Keratinocyte (primary cell): ENCODE measurements at regions not wholly inside any gene's neighbourhood (a gene's known extent, or its start where the extent isn't known, plus 50 kb on each side); places are given as distances from the start of the nearest gene placed in this dataset.

Source experiments
- DNase-seq: peaks from one replicate; pipeline ENCODE4 v3.0.0-alpha.2; 2011; ENCODE audit warnings: low read depth, missing footprints, low spot score
- FAIRE-seq: peaks from 2 replicates; lab custom pipeline; 2011; peaks lifted over from hg19 to GRCh38; lab: Jason Lieb, UNC
- H2AFZ ChIP-seq: 2 replicates; pipeline ENCODE4 v1.6.0; 2012; ENCODE audit warnings: low read length, control low read depth, inconsistent platforms; ENCODE audit not compliant: control insufficient read depth
- H3K27ac ChIP-seq: 2 replicates; pipeline ENCODE4 v1.5.1; 2011; ENCODE audit warnings: low read length; ENCODE audit not compliant: control insufficient read depth, insufficient read depth
- H3K27me3 ChIP-seq: 3 replicates; pipeline ENCODE4 v1.6.0; 2011; ENCODE audit warnings: low read length; ENCODE audit not compliant: control insufficient read depth, insufficient read depth; ENCODE audit errors: extremely low read depth
- H3K36me3 ChIP-seq, 2 experiments: 2 replicates in 1 of 2; 3 replicates in 1 of 2; pipeline ENCODE4 v1.5.1; 2011; ENCODE audit warnings: low read length in 2 of 2, mild to moderate bottlenecking in 1 of 2; ENCODE audit not compliant: control insufficient read depth in 2 of 2, insufficient read depth in 2 of 2; ENCODE audit errors: extremely low read depth in 1 of 2
- H3K4me1 ChIP-seq: 3 replicates; pipeline ENCODE4 v1.5.1; 2011; ENCODE audit warnings: low read length; ENCODE audit not compliant: control insufficient read depth, insufficient read depth; ENCODE audit errors: extremely low read depth
- H3K4me2 ChIP-seq: 3 replicates; pipeline ENCODE4 v1.6.0; 2011; ENCODE audit warnings: low read depth, low read length; ENCODE audit not compliant: control insufficient read depth, insufficient read depth; ENCODE audit errors: extremely low read depth
- H3K4me3 ChIP-seq, 3 experiments: fragments of 200-600 bp in 1 of 3; sonication (generic) in 1 of 3; 2 replicates in 2 of 3; 3 replicates in 1 of 3; pipeline ENCODE4 v1.5.1; 2011 to 2016; ENCODE audit warnings: low read length in 3 of 3, mild to moderate bottlenecking in 3 of 3, control low read depth in 2 of 3, inconsistent platforms in 1 of 3, low read depth in 1 of 3, mixed read lengths in 1 of 3, mixed run types in 1 of 3, moderate library complexity in 1 of 3; ENCODE audit not compliant: control insufficient read depth in 2 of 3, insufficient read depth in 2 of 3; ENCODE audit errors: extremely low read depth in 1 of 3
- H3K79me2 ChIP-seq: 2 replicates; pipeline ENCODE4 v1.6.0; 2012; ENCODE audit warnings: low read length; ENCODE audit not compliant: control insufficient read depth, insufficient read depth
- H3K9ac ChIP-seq: 3 replicates; pipeline ENCODE4 v1.6.0; 2011; ENCODE audit warnings: low read length; ENCODE audit not compliant: control insufficient read depth, insufficient read depth; ENCODE audit errors: extremely low read depth
- H3K9me1 ChIP-seq: 3 replicates; pipeline ENCODE4 v1.6.0; 2011; ENCODE audit warnings: low read length; ENCODE audit not compliant: control insufficient read depth, insufficient read depth; ENCODE audit errors: extremely low read depth
- H3K9me3 ChIP-seq: 2 replicates; pipeline ENCODE4 v1.5.1; 2012; ENCODE audit warnings: low read depth, low read length; ENCODE audit not compliant: control insufficient read depth
- H4K20me1 ChIP-seq: 3 replicates; pipeline ENCODE4 v1.6.0; 2011; ENCODE audit warnings: low read length; ENCODE audit not compliant: control insufficient read depth, insufficient read depth; ENCODE audit errors: extremely low read depth
- EZH2 ChIP-seq: IDR thresholded peaks from one replicate; pipeline ENCODE4 v1.6.1; 2012; ENCODE audit warnings: inconsistent platforms, mild to moderate bottlenecking, low read length, moderate library complexity
- dilution Hi-C: fragments of 300-500 bp; cut with MboI; formaldehyde crosslinking; loops from one replicate; pipeline ENCODE4 v1.7.0; 2020; ENCODE audit warnings: low sequenced_read_pairs; ENCODE audit not compliant: extremely low pct_ligation_motif_present
- TF ChIP-seq, protein P1 (sequence below), 3 experiments: IDR thresholded peaks in 1 of 3; conservative IDR thresholded peaks in 1 of 3; optimal IDR thresholded peaks in 1 of 3; 2 replicates in 2 of 3; 3 replicates in 1 of 3; pipeline versions ENCODE3 to v1.5.1; 2011; ENCODE audit warnings: low read length in 3 of 3, mild to moderate bottlenecking in 3 of 3, moderate library complexity in 2 of 3, control low read depth in 1 of 3, inconsistent platforms in 1 of 3; ENCODE audit not compliant: insufficient read depth in 2 of 3; ENCODE audit errors: extremely low read depth in 1 of 3

GRCh38 chr9:93826209-93826608, 128.9 kb downstream of the BARX1 start:
- TF ChIP-seq EZH2 = no peak
- TF ChIP-seq, protein P1, sequence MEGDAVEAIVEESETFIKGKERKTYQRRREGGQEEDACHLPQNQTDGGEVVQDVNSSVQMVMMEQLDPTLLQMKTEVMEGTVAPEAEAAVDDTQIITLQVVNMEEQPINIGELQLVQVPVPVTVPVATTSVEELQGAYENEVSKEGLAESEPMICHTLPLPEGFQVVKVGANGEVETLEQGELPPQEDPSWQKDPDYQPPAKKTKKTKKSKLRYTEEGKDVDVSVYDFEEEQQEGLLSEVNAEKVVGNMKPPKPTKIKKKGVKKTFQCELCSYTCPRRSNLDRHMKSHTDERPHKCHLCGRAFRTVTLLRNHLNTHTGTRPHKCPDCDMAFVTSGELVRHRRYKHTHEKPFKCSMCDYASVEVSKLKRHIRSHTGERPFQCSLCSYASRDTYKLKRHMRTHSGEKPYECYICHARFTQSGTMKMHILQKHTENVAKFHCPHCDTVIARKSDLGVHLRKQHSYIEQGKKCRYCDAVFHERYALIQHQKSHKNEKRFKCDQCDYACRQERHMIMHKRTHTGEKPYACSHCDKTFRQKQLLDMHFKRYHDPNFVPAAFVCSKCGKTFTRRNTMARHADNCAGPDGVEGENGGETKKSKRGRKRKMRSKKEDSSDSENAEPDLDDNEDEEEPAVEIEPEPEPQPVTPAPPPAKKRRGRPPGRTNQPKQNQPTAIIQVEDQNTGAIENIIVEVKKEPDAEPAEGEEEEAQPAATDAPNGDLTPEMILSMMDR (optimal IDR thresholded peaks at IDR 0.05 in 1 of 3, IDR thresholded peaks at IDR 0.05 in 1 of 3, conservative IDR thresholded peaks at IDR 0.05 in 1 of 3; ENCODE audit: extremely low read depth in 1 of 3, insufficient read depth in 2 of 3, low read length in 3 of 3) = peak; percentile 30 to 79 (median 52)
- H4K20me1 ChIP-seq = no peaks in the 10 kb centered on the region
- no peaks in the 10 kb centered on the region for H3K36me3 ChIP-seq
- FAIRE-seq (no peak), DNase-seq (no peak)
- dilution Hi-C loops = no loop called here
- H2AFZ ChIP-seq = no peak overlapping the region
- no peak overlapping the region for H3K4me3 ChIP-seq
- H3K27me3 ChIP-seq = peaks cover 14% of the 10 kb centered on the region
- H3K9me1 ChIP-seq = no peaks in the 10 kb centered on the region
- no peak overlapping the region for H3K27ac ChIP-seq
- H3K9me3 ChIP-seq = no peaks in the 10 kb centered on the region
- H3K9ac ChIP-seq = no peak overlapping the region
- H3K79me2 ChIP-seq = no peaks in the 10 kb centered on the region
- no peaks in the 10 kb centered on the region for H3K4me1 ChIP-seq
- no peak overlapping the region for H3K4me2 ChIP-seq

DNA sequence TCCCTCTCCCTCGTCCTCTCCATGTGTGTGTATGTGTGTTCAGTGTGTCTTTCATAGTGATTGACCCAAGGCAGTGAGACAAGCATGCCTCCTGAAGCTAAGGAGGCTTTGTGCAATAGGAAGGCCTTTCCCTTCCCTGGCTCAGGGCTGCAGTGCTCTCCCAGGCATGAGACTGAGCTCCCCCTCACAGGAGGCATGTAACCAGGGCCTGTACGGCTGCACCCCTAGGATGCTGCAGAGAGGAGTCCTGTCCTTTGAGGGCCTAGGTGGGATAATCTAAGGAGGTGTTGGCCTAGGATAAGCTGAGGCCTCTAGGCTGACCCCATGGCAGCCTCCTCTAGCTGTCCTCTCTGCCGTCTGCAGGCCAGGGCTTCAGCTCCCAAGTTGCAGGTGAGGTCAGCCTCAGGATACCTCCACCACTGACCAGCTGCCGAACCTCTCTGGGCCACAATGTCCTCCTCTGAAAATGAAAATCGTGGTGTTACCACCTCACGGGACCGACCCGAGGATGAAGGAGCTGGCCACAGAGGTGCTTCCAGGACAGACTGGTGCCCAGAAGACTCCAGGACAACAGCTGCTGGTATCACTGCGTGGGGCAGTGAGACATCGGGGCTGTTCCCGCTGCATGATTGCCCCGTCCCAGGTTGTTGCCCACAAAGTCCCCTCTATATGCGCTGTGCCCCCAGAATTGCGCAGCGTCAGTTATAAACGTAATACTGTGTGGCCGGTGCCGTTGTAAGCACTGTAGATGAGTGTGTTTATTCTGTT, 129.6 kb downstream of the BARX1 start:
- Histone ChIP-seq H3K9ac (no peak overlapping the region), H3K4me3 (no peak overlapping the region), H3K27ac (no peak overlapping the region), H3K4me2 (no peak overlapping the region), H3K9me3 (no peaks in the 10 kb centered on the region), H2AFZ (no peak overlapping the region), H3K27me3 (peaks cover 14% of the 10 kb centered on the region), H3K36me3 (no peaks in the 10 kb centered on the region), H3K4me1 (no peaks in the 10 kb centered on the region), H3K9me1 (no peaks in the 10 kb centered on the region), H3K79me2 (no peaks in the 10 kb centered on the region), H4K20me1 (no peaks in the 10 kb centered on the region)
- TF ChIP-seq EZH2 = no peak
- TF ChIP-seq, protein P1 (optimal IDR thresholded peaks at IDR 0.05 in 1 of 3, IDR thresholded peaks at IDR 0.05 in 1 of 3, conservative IDR thresholded peaks at IDR 0.05 in 1 of 3; ENCODE audit: extremely low read depth in 1 of 3, insufficient read depth in 2 of 3, low read length in 3 of 3) = no peak
- FAIRE-seq = no peak
- DNase-seq = no peak
- dilution Hi-C loops = no loop called here
